H1 (cell line): ENCODE measurements at regions not wholly inside any gene's neighbourhood (a gene's known extent, or its start where the extent isn't known, plus 50 kb on each side); places are given as distances from the start of the nearest gene placed in this dataset.

ENCODE experiments used
- CTCF ChIA-PET: fragments of 300-600 bp; sonication (Branson Sonifier 250); formaldehyde crosslinking; loops from one replicate; lab custom pipeline; 2021; ENCODE audit not compliant: partially characterized antibody; lab: Charles Lee
- POLR2A ChIA-PET: fragments of 300-600 bp; sonication (Branson Sonifier 250); formaldehyde crosslinking; loops from one replicate; lab custom pipeline; 2021; ENCODE audit warnings: inconsistent platforms; ENCODE audit not compliant: partially characterized antibody; lab: Charles Lee
- DNase-seq, 2 experiments: peaks; one replicate each; pipeline versions ENCODE4 v3.0.0 to v3.0.0-alpha.2; 2010 to 2022; ENCODE audit warnings: low spot score in 2 of 2, low read depth in 1 of 2, mixed read lengths in 1 of 2
- FAIRE-seq: peaks from 2 replicates; lab custom pipeline; 2011; peaks lifted over from hg19 to GRCh38; lab: Jason Lieb, UNC
- H2AFZ ChIP-seq: 2 replicates; pipeline ENCODE4 v1.8.1; 2012; ENCODE audit warnings: low read length, inconsistent platforms
- H2AK5ac ChIP-seq: 2 replicates; pipeline ENCODE4 v1.6.1; 2013; ENCODE audit warnings: low read depth, low read length
- H2BK120ac ChIP-seq: replicated peaks from 2 replicates; pipeline ENCODE3; 2013; ENCODE audit warnings: low read depth, low read length, inconsistent platforms
- H2BK12ac ChIP-seq: 2 replicates; pipeline ENCODE4 v1.6.1; 2013; ENCODE audit warnings: low read depth, low read length
- H2BK15ac ChIP-seq: 2 replicates; pipeline ENCODE4 v1.6.1; 2013; ENCODE audit warnings: low read length
- H2BK20ac ChIP-seq: 2 replicates; pipeline ENCODE4 v1.6.1; 2013; ENCODE audit warnings: low read length
- H2BK5ac ChIP-seq: 2 replicates; pipeline ENCODE4 v1.6.1; 2013; ENCODE audit warnings: low read depth, low read length
- H3K14ac ChIP-seq: 2 replicates; pipeline ENCODE4 v1.6.1; 2013; ENCODE audit warnings: inconsistent platforms; ENCODE audit not compliant: insufficient read length
- H3K18ac ChIP-seq: 2 replicates; pipeline ENCODE4 v1.6.1; 2013; ENCODE audit warnings: low read length; ENCODE audit errors: extremely low read depth
- H3K23ac ChIP-seq: 2 replicates; pipeline ENCODE4 v1.6.1; 2013; ENCODE audit warnings: inconsistent platforms; ENCODE audit not compliant: insufficient read length
- H3K23me2 ChIP-seq: 2 replicates; pipeline ENCODE4 v1.6.1; 2013; ENCODE audit warnings: low read depth, low read length
- H3K27ac ChIP-seq: 2 replicates; pipeline ENCODE4 v1.6.1; 2011; ENCODE audit warnings: low read depth, low read length, inconsistent platforms
- H3K27me3 ChIP-seq, 4 experiments: replicated peaks in 1 of 4; 1 replicate in 1 of 4; 2 replicates in 3 of 4; pipeline versions ENCODE4 v1.6.1 to v1.8.1; 2011 to 2013; ENCODE audit warnings: low read length in 3 of 4, mild to moderate bottlenecking in 3 of 4, inconsistent platforms in 2 of 4, mixed read lengths in 2 of 4, moderate library complexity in 1 of 4; ENCODE audit not compliant: control insufficient read depth in 3 of 4, insufficient read depth in 3 of 4; ENCODE audit errors: extremely low read depth in 1 of 4
- H3K36me3 ChIP-seq, 4 experiments: 2 replicates each; pipeline versions ENCODE4 v1.6.1 to v1.8.1; 2011 to 2013; ENCODE audit warnings: mild to moderate bottlenecking in 4 of 4, low read length in 3 of 4, moderate library complexity in 2 of 4, control low read depth in 1 of 4, inconsistent platforms in 1 of 4; ENCODE audit not compliant: insufficient read depth in 4 of 4, control insufficient read depth in 2 of 4
- H3K4ac ChIP-seq: replicated peaks from 2 replicates; pipeline ENCODE3; 2013; ENCODE audit warnings: low read length, low read depth, mixed read lengths, inconsistent platforms; ENCODE audit not compliant: insufficient read length
- H3K4me1 ChIP-seq, 4 experiments: replicated peaks in 1 of 4; 1 replicate in 1 of 4; 2 replicates in 3 of 4; pipeline versions ENCODE4 v1.6.1 to v1.8.1; 2011 to 2013; ENCODE audit warnings: low read length in 3 of 4, inconsistent platforms in 2 of 4, mixed read lengths in 1 of 4; ENCODE audit not compliant: insufficient read depth in 4 of 4, control insufficient read depth in 3 of 4
- H3K4me2 ChIP-seq, 2 experiments: 2 replicates each; pipeline versions ENCODE4 v1.6.1 to v1.8.1; 2011 to 2013; ENCODE audit warnings: low read depth in 2 of 2, low read length in 2 of 2, control low read depth in 1 of 2, inconsistent platforms in 1 of 2, mild to moderate bottlenecking in 1 of 2; ENCODE audit not compliant: insufficient read depth in 1 of 2
- H3K4me3 ChIP-seq, 4 experiments: fragments of 200-600, 300-600 bp in 1 of 4; sonication (generic), shearing (Covaris generic), sonication (Bioruptor Twin) in 1 of 4; 2 replicates each; pipeline versions ENCODE4 v1.5.1 to v1.8.1; 2011 to 2016; ENCODE audit warnings: low read length in 4 of 4, low read depth in 3 of 4, control low read depth in 2 of 4, inconsistent platforms in 2 of 4, mild to moderate bottlenecking in 2 of 4, mixed read lengths in 1 of 4, moderate library complexity in 1 of 4; ENCODE audit not compliant: insufficient read depth in 2 of 4; ENCODE audit errors: extremely low read depth in 1 of 4
- H3K56ac ChIP-seq: replicated peaks from 2 replicates; pipeline ENCODE3; 2013; ENCODE audit warnings: low read depth, mild to moderate bottlenecking, mixed read lengths, low read length, inconsistent platforms; ENCODE audit not compliant: insufficient read length
- H3K79me1 ChIP-seq: 2 replicates; pipeline ENCODE4 v1.6.1; 2013; ENCODE audit warnings: low read depth, low read length, control low read depth
- H3K79me2 ChIP-seq, 2 experiments: 2 replicates each; pipeline versions ENCODE4 v1.6.1 to v1.8.1; 2012 to 2013; ENCODE audit warnings: low read length in 2 of 2, mild to moderate bottlenecking in 2 of 2, inconsistent platforms in 1 of 2; ENCODE audit not compliant: insufficient read depth in 2 of 2, control insufficient read depth in 1 of 2
- H3K9ac ChIP-seq, 4 experiments: replicated peaks in 1 of 4; 1 replicate in 1 of 4; 2 replicates in 3 of 4; pipeline versions ENCODE4 v1.6.1 to v1.8.1; 2011 to 2013; ENCODE audit warnings: low read depth in 3 of 4, low read length in 3 of 4, control low read depth in 2 of 4, mild to moderate bottlenecking in 2 of 4, moderate library complexity in 2 of 4, inconsistent platforms in 1 of 4; ENCODE audit errors: extremely low read depth in 1 of 4
- H3K9me3 ChIP-seq, 2 experiments: 2 replicates each; pipeline versions ENCODE4 v1.6.1 to v1.8.1; 2012 to 2013; ENCODE audit warnings: mild to moderate bottlenecking in 2 of 2, moderate library complexity in 2 of 2, control low read depth in 1 of 2, inconsistent platforms in 1 of 2, low read depth in 1 of 2, low read length in 1 of 2, mixed read lengths in 1 of 2; ENCODE audit not compliant: insufficient read depth in 2 of 2
- H4K20me1 ChIP-seq, 2 experiments: replicated peaks in 1 of 2; 2 replicates each; pipeline versions ENCODE3 to v1.8.1; 2011 to 2013; ENCODE audit warnings: inconsistent platforms in 2 of 2, low read length in 2 of 2, mild to moderate bottlenecking in 1 of 2; ENCODE audit not compliant: insufficient read depth in 2 of 2, control insufficient read depth in 1 of 2
- H4K5ac ChIP-seq: 2 replicates; pipeline ENCODE4 v1.6.1; 2013; ENCODE audit warnings: low read length, low read depth, mixed read lengths, inconsistent platforms; ENCODE audit not compliant: insufficient read length
- H4K8ac ChIP-seq: 2 replicates; pipeline ENCODE4 v1.8.0; 2013; ENCODE audit warnings: mild to moderate bottlenecking, moderate library complexity, low read length, inconsistent platforms; ENCODE audit not compliant: insufficient read depth; ENCODE audit errors: extremely low read depth
- H4K91ac ChIP-seq: replicated peaks from 2 replicates; pipeline ENCODE3; 2013; ENCODE audit warnings: low read length, mixed read lengths, inconsistent platforms; ENCODE audit not compliant: insufficient read length
- BCL11A ChIP-seq, 2 experiments: IDR thresholded peaks; one replicate each; pipeline ENCODE4 v1.6.1; 2011; ENCODE audit warnings: low read depth in 2 of 2, low read length in 2 of 2, mild to moderate bottlenecking in 2 of 2
- CBX5 ChIP-seq: fragments of 300-800, 300-1000 bp; sonication (generic); IDR thresholded peaks from 2 replicates; pipeline ENCODE4 v1.7.1; 2016; ENCODE audit warnings: antibody characterized with exemption, low read length, low read depth
- EZH2 ChIP-seq: fragments of 200-600 bp; sonication (generic); IDR thresholded peaks from 2 replicates; pipeline ENCODE4 v1.7.1; 2012; ENCODE audit warnings: low read depth, mild to moderate bottlenecking, moderate library complexity, low read length, inconsistent platforms; ENCODE audit not compliant: severe bottlenecking
- PHF8 ChIP-seq: fragments of 200-600 bp; sonication (generic); conservative IDR thresholded peaks from 2 replicates; pipeline ENCODE4 v1.7.1; 2012; ENCODE audit warnings: low read depth, mild to moderate bottlenecking, inconsistent platforms, low read length, moderate library complexity
- SRF ChIP-seq: IDR thresholded peaks from 2 replicates; pipeline ENCODE4 v1.6.1; 2011; ENCODE audit warnings: mild to moderate bottlenecking, low read depth, low read length, moderate library complexity
- TCF12 ChIP-seq: IDR thresholded peaks from 2 replicates; pipeline ENCODE4 v1.6.1; 2011; ENCODE audit warnings: low read depth, mild to moderate bottlenecking, low read length
- WGBS, 2 experiments: shearing (Covaris generic) in 1 of 2; methylation state at CpG; one replicate each; pipeline versions ENCODE4 v1.1.6 to v1.1.7; 2013 to 2015; ENCODE audit warnings: low lambda C conversion rate in 2 of 2, mixed read lengths in 2 of 2, inconsistent platforms in 1 of 2, low coverage in 1 of 2, missing lambda C conversion rate in 1 of 2; ENCODE audit not compliant: insufficient replicate concordance in 2 of 2, insufficient coverage in 1 of 2, insufficient read length in 1 of 2; ENCODE audit errors: extremely low coverage in 1 of 2, missing lambda C conversion rate in 1 of 2; 5-methylcytosine and 5-hydroxymethylcytosine counted together

- no peak overlapping the region for H2AFZ ChIP-seq
- FAIRE-seq, result no peak
- POLR2A ChIA-PET, result no interaction called here
Measured at GRCh38 chr7:113521468-113521867, 397.3 kb downstream of the PPP1R3A start.

More at GRCh38 chr7:113521468-113521867, 397.3 kb downstream of the PPP1R3A start:
- no peak overlapping the region for H4K91ac ChIP-seq
- no peaks in the 10 kb centered on the region for H3K4me1 ChIP-seq
- H2BK20ac ChIP-seq, result no peak overlapping the region
- no peak overlapping the region for H2BK5ac ChIP-seq
- WGBS, 2 experiments, result 95% methylated on average over 2 of the region's 2 CpGs; no CpG with 5 or more reads in 1 of the 2 experiments
- H3K18ac ChIP-seq, result no peak overlapping the region
- no peak overlapping the region for H3K4ac ChIP-seq
- no peak overlapping the region for H3K27ac ChIP-seq
- TF ChIP-seq TCF12, result no peak
- no peak for TF ChIP-seq SRF
- TF ChIP-seq BCL11A (IDR thresholded peaks at IDR 0.05; ENCODE audit: low read depth in 2 of 2, low read length in 2 of 2), result no peak
- TF ChIP-seq PHF8, result no peak
- no peak for TF ChIP-seq CBX5
- TF ChIP-seq EZH2, result no peak
- TF ChIP-seq, all 59 proteins: peak for 0
- Histone ChIP-seq H2AK5ac (no peak overlapping the region), H3K27me3 (no peaks in the 10 kb centered on the region), H4K20me1 (no peaks in the 10 kb centered on the region), H3K9me3 (peaks cover 7 to 12% of the 10 kb centered on the region in 2 experiments; a peak in 1 of 4 replicates), H3K23me2 (no peaks in the 10 kb centered on the region), H2BK120ac (no peak overlapping the region), H3K56ac (no peak overlapping the region), H3K36me3 (no peaks in the 10 kb centered on the region), H4K5ac (no peak overlapping the region), H2BK12ac (no peak overlapping the region), H3K79me2 (no peaks in the 10 kb centered on the region), H3K23ac (no peak overlapping the region), H3K79me1 (no peaks in the 10 kb centered on the region), H3K4me3 (no peak overlapping the region), H3K14ac (no peak overlapping the region), H2BK15ac (no peak overlapping the region), H3K4me2 (no peak overlapping the region), H4K8ac (no peak overlapping the region), H3K9ac (no peak overlapping the region)
- CTCF ChIA-PET, result no interaction called here
- no peak for DNase-seq
